ENCODE measurements at regions not wholly inside any gene's neighbourhood (a gene's known extent, or its start where the extent isn't known, plus 50 kb on each side); places are given as distances from the start of the nearest gene placed in this dataset.

DNA sequence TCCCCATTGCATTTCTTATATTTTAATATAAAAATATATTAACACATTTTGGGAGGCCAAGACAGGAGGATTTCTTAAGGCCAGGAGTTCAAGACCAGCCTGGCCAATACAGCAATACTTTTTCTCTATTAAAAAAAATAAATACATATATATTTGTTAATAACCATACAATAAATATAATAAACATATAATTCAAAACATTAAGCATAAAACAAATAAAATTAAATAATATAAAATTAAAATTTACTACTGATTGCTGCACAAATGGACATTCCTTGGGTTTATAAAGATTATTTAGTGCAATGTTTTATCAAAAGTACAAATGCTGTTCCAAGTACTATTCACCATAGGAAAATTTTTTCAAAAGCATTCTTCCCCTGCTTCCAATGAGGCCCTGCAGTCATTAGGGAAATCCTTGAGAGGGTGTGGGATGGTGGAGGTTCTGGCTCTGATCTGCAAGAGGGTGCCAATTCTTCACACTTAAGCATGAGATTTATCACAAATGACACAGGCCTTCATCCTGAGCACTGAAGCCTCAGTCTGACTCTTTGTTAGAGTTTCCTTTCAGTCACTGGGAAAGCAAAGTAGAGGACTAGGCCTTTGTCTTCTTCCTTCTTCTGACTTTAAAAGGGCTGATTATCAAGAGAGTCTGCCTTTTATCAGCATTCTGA lies 596.7 kb downstream of the EPM2A start:
- no peak for TF ChIP-seq CTBP2 (IDR thresholded peaks at IDR 0.05; ENCODE audit: borderline replicate concordance, insufficient read depth, insufficient read length, low read length)
- no peak for TF ChIP-seq KDM5A (IDR thresholded peaks at IDR 0.05; ENCODE audit: low read length)
- TF ChIP-seq, protein P1, sequence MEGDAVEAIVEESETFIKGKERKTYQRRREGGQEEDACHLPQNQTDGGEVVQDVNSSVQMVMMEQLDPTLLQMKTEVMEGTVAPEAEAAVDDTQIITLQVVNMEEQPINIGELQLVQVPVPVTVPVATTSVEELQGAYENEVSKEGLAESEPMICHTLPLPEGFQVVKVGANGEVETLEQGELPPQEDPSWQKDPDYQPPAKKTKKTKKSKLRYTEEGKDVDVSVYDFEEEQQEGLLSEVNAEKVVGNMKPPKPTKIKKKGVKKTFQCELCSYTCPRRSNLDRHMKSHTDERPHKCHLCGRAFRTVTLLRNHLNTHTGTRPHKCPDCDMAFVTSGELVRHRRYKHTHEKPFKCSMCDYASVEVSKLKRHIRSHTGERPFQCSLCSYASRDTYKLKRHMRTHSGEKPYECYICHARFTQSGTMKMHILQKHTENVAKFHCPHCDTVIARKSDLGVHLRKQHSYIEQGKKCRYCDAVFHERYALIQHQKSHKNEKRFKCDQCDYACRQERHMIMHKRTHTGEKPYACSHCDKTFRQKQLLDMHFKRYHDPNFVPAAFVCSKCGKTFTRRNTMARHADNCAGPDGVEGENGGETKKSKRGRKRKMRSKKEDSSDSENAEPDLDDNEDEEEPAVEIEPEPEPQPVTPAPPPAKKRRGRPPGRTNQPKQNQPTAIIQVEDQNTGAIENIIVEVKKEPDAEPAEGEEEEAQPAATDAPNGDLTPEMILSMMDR (IDR thresholded peaks at IDR 0.05; ENCODE audit: control extremely low read depth in 1 of 3, insufficient read depth in 1 of 3, low read depth in 1 of 3, low read length in 3 of 3), result no peak
- TF ChIP-seq, protein P2, sequence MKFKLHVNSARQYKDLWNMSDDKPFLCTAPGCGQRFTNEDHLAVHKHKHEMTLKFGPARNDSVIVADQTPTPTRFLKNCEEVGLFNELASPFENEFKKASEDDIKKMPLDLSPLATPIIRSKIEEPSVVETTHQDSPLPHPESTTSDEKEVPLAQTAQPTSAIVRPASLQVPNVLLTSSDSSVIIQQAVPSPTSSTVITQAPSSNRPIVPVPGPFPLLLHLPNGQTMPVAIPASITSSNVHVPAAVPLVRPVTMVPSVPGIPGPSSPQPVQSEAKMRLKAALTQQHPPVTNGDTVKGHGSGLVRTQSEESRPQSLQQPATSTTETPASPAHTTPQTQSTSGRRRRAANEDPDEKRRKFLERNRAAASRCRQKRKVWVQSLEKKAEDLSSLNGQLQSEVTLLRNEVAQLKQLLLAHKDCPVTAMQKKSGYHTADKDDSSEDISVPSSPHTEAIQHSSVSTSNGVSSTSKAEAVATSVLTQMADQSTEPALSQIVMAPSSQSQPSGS (IDR thresholded peaks at IDR 0.05; ENCODE audit: low read length), result no peak
- TF ChIP-seq CREB1 (IDR thresholded peaks at IDR 0.05), result no peak
- TF ChIP-seq POLR2A (IDR thresholded peaks at IDR 0.05; ENCODE audit: control extremely low read depth in 1 of 2, low read depth in 2 of 2, low read length in 2 of 2), result no peak
- TF ChIP-seq EP300 (IDR thresholded peaks at IDR 0.05; ENCODE audit: borderline replicate concordance in 1 of 2, low read depth in 2 of 2, low read length in 2 of 2), result no peak
- TF ChIP-seq TCF12 (IDR thresholded peaks at IDR 0.05; ENCODE audit: low read depth, low read length), result no peak
- TF ChIP-seq BRCA1 (IDR thresholded peaks at IDR 0.05; ENCODE audit: low read depth, low read length), result no peak

Data from H1 (cell line).